GM18951 (cell line): ENCODE measurements at regions not wholly inside any gene's neighbourhood (a gene's known extent, or its start where the extent isn't known, plus 50 kb on each side); places are given as distances from the start of the nearest gene placed in this dataset.

ENCODE experiments used
- POLR2A ChIP-seq: IDR thresholded peaks from 4 replicates; pipeline ENCODE4 v1.6.1; 2011; ENCODE audit warnings: mild to moderate bottlenecking; ENCODE audit not compliant: insufficient read length, insufficient read depth; ENCODE audit errors: extremely low read depth
- in situ Hi-C: fragments of 300-500 bp; cut with MboI; formaldehyde crosslinking; loops from one replicate; pipeline ENCODE4 v1.12.0; 2022; ENCODE audit warnings: low sequenced_read_pairs, mixed read lengths, inconsistent platforms; ENCODE audit not compliant: unreplicated experiment

- in situ Hi-C loops = loop anchor here (25.0 kb wide), 1 partner anchor 636 kb away; no protein-coding TSS in a partner anchor
- no peak for TF ChIP-seq POLR2A
Measured at GRCh38 chr11:119476666-119477331, 53.8 kb upstream of the THY1 start.

- in situ Hi-C loops = loop anchor here (25.0 kb wide), 1 partner anchor 636 kb away; no protein-coding TSS in a partner anchor
- no peak for TF ChIP-seq POLR2A
Measured at GRCh38 chr11:119476038-119476437, 53.1 kb upstream of the THY1 start.

- in situ Hi-C loops = loop anchor here (5.0 to 25.0 kb wide), 2 partner anchors 118 to 637 kb away; no protein-coding TSS in a partner anchor
- TF ChIP-seq POLR2A = no peak
Measured at GRCh38 chr11:119474682-119475596, 52.0 kb upstream of the THY1 start.

GRCh38 chr11:119473901-119474681, 51.1 kb upstream of the THY1 start:
- in situ Hi-C loops = loop anchor here (5.0 kb wide), 1 partner anchor 117 kb away; no protein-coding TSS in a partner anchor
- TF ChIP-seq POLR2A = no peak

- in situ Hi-C loops = loop anchor here (5.0 kb wide), 1 partner anchor 116 kb away; no protein-coding TSS in a partner anchor
- no peak for TF ChIP-seq POLR2A
Measured at GRCh38 chr11:119473226-119473625, 50.3 kb upstream of the THY1 start.

- in situ Hi-C loops = loop anchor here (5.0 kb wide), 1 partner anchor 116 kb away; no protein-coding TSS in a partner anchor
- TF ChIP-seq POLR2A = no peak
Measured at GRCh38 chr11:119472856-119473222, 49.9 kb upstream of the THY1 start.
